Astrocyte of the spinal cord (primary cell): ENCODE measurements at regions not wholly inside any gene's neighbourhood (a gene's known extent, or its start where the extent isn't known, plus 50 kb on each side); places are given as distances from the start of the nearest gene placed in this dataset.

Source experiments
- DNase-seq: peaks from one replicate; pipeline ENCODE4 v3.0.0; 2011; ENCODE audit warnings: low read depth, low spot score
- H3K4me3 ChIP-seq: 2 replicates; pipeline ENCODE4 v1.5.1; 2011; ENCODE audit warnings: low read depth, mild to moderate bottlenecking, low read length, moderate library complexity
- in situ Hi-C: cut with HindIII; loops from 2 replicates; pipeline ENCODE4 v1.10.0; 2017; ENCODE audit warnings: low sequenced_read_pairs
- TF ChIP-seq, protein P1 (sequence below): IDR thresholded peaks from 2 replicates; pipeline ENCODE4 v1.5.1; 2012; ENCODE audit warnings: low read depth, mild to moderate bottlenecking, low read length, inconsistent platforms

GRCh38 chr2:59449274-59449673 lies 1104.2 kb downstream of the BCL11A start:
- no peak overlapping the region for H3K4me3 ChIP-seq
- in situ Hi-C loops = no loop called here

DNA sequence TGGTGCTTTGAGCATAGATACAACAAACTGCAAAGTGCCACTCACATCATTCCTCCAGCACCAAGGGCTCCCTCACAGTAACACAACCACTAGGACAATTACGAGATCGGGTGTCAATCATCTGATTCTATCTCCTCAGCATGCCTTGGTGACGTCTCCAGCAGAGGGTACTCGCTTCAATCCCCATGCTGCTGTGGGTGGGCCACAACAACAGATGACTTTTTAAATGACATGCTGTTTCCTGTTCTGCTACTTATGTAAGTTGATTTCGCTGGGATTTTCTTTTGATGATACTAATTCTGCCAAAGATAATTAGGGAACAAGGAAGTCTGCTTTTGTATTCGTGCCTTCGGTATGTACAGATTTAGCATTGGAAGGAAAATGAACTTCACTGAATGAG lies 1113.0 kb downstream of the BCL11A start:
- H3K4me3 ChIP-seq = no peak overlapping the region
- TF ChIP-seq, protein P1, sequence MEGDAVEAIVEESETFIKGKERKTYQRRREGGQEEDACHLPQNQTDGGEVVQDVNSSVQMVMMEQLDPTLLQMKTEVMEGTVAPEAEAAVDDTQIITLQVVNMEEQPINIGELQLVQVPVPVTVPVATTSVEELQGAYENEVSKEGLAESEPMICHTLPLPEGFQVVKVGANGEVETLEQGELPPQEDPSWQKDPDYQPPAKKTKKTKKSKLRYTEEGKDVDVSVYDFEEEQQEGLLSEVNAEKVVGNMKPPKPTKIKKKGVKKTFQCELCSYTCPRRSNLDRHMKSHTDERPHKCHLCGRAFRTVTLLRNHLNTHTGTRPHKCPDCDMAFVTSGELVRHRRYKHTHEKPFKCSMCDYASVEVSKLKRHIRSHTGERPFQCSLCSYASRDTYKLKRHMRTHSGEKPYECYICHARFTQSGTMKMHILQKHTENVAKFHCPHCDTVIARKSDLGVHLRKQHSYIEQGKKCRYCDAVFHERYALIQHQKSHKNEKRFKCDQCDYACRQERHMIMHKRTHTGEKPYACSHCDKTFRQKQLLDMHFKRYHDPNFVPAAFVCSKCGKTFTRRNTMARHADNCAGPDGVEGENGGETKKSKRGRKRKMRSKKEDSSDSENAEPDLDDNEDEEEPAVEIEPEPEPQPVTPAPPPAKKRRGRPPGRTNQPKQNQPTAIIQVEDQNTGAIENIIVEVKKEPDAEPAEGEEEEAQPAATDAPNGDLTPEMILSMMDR = no peak
- DNase-seq = no peak
- in situ Hi-C loops = no loop called here

More at GRCh38 chr2:59449274-59449673, 1104.2 kb downstream of the BCL11A start:
- no peak for DNase-seq
- TF ChIP-seq, protein P1 = no peak

GRCh38 chr2:59435635-59436034 lies 1117.8 kb downstream of the BCL11A start:
- in situ Hi-C loops = no loop called here

GRCh38 chr2:59428940-59429339 lies 1124.5 kb downstream of the BCL11A start:
- no peak overlapping the region for H3K4me3 ChIP-seq
- DNase-seq = no peak
- TF ChIP-seq, protein P1 = no peak
- in situ Hi-C loops = no loop called here

More at GRCh38 chr2:59435635-59436034, 1117.8 kb downstream of the BCL11A start:
- no peak overlapping the region for H3K4me3 ChIP-seq
- DNase-seq = no peak
- TF ChIP-seq, protein P1 = no peak

- in situ Hi-C loops = no loop called here
- TF ChIP-seq, protein P1 = no peak
- H3K4me3 ChIP-seq = no peak overlapping the region
- DNase-seq = no peak
Measured at GRCh38 chr2:59427980-59428379, 1125.5 kb downstream of the BCL11A start.

GRCh38 chr2:59425247-59425646 lies 1128.2 kb downstream of the BCL11A start:
- in situ Hi-C loops = no loop called here
- DNase-seq = no peak
- TF ChIP-seq, protein P1 = no peak
- H3K4me3 ChIP-seq = no peak overlapping the region
